ENCODE measurements at regions not wholly inside any gene's neighbourhood (a gene's known extent, or its start where the extent isn't known, plus 50 kb on each side); places are given as distances from the start of the nearest gene placed in this dataset.
"Not testable (repeated sequence)": the region's sequence is repeated elsewhere in the genome, so short reads cannot be mapped to it uniquely, and the experiment has no call there.

DNA sequence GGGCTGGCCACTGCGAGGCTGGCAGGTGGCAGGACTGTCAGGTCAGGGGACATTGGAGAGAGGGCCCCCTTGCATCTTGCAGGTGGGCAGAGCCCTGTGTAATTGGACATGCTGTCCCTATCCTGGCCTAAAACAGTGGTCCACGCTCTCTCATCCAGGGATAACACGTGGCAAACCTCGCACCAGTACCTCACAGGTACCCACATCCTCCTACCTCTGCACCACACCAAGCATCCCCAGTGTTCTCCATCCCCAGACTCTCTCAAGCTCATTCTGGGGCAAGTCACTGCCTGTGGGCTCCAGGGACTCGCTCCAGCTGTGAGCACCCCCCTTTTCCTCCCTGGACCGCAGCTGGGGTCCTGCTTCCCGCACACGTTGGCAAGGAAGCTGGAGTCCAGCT, 212.3 kb upstream of the LRRC61 start:
- ATAC-seq; H3K9me3 ChIP-seq (ENCODE audit: control insufficient read depth, low read length); H3K4me3 ChIP-seq (ENCODE audit: low read length); H3K27me3 ChIP-seq (ENCODE audit: control insufficient read depth, insufficient read depth); intact Hi-C loops (cut with DNase I); H3K27ac ChIP-seq (ENCODE audit: low read length); H3K4me1 ChIP-seq (ENCODE audit: control insufficient read depth, insufficient read depth, low read length); DNase-seq: not testable (repeated sequence)
- WGBS, result 71% methylated on average over 8 of the region's 8 CpGs

GRCh38 chr7:150111373-150112139, 211.6 kb upstream of the LRRC61 start:
- intact Hi-C loops (cut with DNase I); H3K9me3 ChIP-seq (ENCODE audit: control insufficient read depth, low read length); ATAC-seq; H3K4me3 ChIP-seq (ENCODE audit: low read length); DNase-seq; H3K4me1 ChIP-seq (ENCODE audit: control insufficient read depth, insufficient read depth, low read length); H3K27ac ChIP-seq (ENCODE audit: low read length); H3K27me3 ChIP-seq (ENCODE audit: control insufficient read depth, insufficient read depth): not testable (repeated sequence)
- WGBS, result 46% methylated on average over 23 of the region's 33 CpGs

DNA sequence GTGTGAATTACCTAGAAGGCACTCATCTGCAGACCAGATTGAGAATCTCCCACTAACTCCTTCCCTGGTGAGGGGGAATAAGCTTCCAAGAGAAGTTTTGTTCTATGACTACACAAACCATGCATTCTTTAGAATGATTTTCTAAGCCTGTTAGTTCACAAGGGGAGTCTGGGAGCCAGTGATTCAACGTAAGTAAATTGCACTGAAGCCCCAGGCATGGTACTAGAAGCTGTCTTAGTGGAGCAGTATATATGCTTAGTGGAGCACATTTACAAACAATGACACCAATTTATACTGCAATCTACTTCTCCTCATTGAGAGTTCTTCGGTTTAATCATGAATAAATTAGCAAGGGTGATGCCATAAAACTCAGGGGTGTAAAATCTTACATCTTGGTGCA, 209.9 kb upstream of the LRRC61 start:
- H3K9me3 ChIP-seq (ENCODE audit: control insufficient read depth, low read length); H3K4me3 ChIP-seq (ENCODE audit: low read length); ATAC-seq; intact Hi-C loops (cut with DNase I); H3K27ac ChIP-seq (ENCODE audit: low read length); H3K4me1 ChIP-seq (ENCODE audit: control insufficient read depth, insufficient read depth, low read length); DNase-seq; H3K27me3 ChIP-seq (ENCODE audit: control insufficient read depth, insufficient read depth): not testable (repeated sequence)
- WGBS, result 60% methylated on average over 2 of the region's 2 CpGs

DNA sequence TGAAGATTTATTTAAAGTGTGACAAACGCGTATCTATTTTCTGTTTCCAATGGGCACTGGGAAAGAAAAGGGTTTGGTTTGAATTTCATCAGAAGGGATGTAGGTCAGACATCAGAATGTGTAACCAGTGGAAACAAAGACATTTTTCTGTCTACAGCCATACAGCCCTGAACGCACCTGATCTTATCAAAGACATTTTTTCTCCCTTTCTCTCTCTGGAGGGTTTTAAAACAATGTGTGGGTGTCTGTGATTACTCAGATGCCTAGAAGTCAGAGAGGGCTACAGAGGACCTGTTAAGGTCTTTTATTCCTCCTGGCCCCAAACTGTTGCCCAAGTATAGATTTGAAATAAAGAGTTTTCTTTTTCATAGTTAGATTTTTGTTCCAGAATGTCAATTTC, 208.6 kb upstream of the LRRC61 start:
- H3K4me3 ChIP-seq (ENCODE audit: low read length); H3K27me3 ChIP-seq (ENCODE audit: control insufficient read depth, insufficient read depth); H3K9me3 ChIP-seq (ENCODE audit: control insufficient read depth, low read length); ATAC-seq; H3K27ac ChIP-seq (ENCODE audit: low read length); H3K4me1 ChIP-seq (ENCODE audit: control insufficient read depth, insufficient read depth, low read length); DNase-seq; intact Hi-C loops (cut with DNase I): not testable (repeated sequence)
- WGBS, result 71% methylated on average over 3 of the region's 3 CpGs

- H3K27me3 ChIP-seq (ENCODE audit: control insufficient read depth, insufficient read depth); H3K9me3 ChIP-seq (ENCODE audit: control insufficient read depth, low read length); ATAC-seq; H3K27ac ChIP-seq (ENCODE audit: low read length); H3K4me1 ChIP-seq (ENCODE audit: control insufficient read depth, insufficient read depth, low read length); H3K4me3 ChIP-seq (ENCODE audit: low read length); intact Hi-C loops (cut with DNase I); DNase-seq: not testable (repeated sequence)
- 65% methylated on average over 1 of the region's 1 CpG for WGBS
These were observed 203.2 kb upstream of the LRRC61 start for GRCh38 chr7:150119966-150120365.

DNA sequence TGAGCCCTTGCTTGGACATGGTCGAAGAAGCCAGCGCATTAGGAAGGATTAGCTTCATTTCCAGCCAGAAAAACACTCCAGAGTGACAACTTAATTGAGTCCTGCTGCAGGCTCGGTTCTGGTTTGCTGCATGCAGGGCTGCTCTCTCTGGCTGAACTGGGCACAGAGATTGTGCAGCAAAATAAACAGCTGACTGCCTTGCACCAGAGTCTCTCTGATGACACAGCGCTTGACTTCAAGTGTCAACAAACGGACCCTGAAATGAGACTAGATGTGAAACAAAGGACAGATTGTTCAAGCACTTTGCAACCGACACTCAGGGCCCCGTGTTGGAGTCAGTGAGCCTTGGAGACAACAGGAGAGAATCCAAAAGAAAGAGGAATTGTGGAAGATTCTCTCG, 197.3 kb upstream of the LRRC61 start:
- H3K27ac ChIP-seq (ENCODE audit: low read length); H3K4me1 ChIP-seq (ENCODE audit: control insufficient read depth, insufficient read depth, low read length); DNase-seq; ATAC-seq; intact Hi-C loops (cut with DNase I); H3K27me3 ChIP-seq (ENCODE audit: control insufficient read depth, insufficient read depth); H3K4me3 ChIP-seq (ENCODE audit: low read length); H3K9me3 ChIP-seq (ENCODE audit: control insufficient read depth, low read length): not testable (repeated sequence)
- WGBS, result 63% methylated on average over 8 of the region's 8 CpGs

- H3K27ac ChIP-seq (ENCODE audit: low read length); H3K4me1 ChIP-seq (ENCODE audit: control insufficient read depth, insufficient read depth, low read length); H3K27me3 ChIP-seq (ENCODE audit: control insufficient read depth, insufficient read depth); DNase-seq; H3K4me3 ChIP-seq (ENCODE audit: low read length); ATAC-seq; H3K9me3 ChIP-seq (ENCODE audit: control insufficient read depth, low read length); intact Hi-C loops (cut with DNase I): not testable (repeated sequence)
- WGBS, result 73% methylated on average over 7 of the region's 7 CpGs
These were observed 188.7 kb upstream of the LRRC61 start for GRCh38 chr7:150134451-150134850.

DNA sequence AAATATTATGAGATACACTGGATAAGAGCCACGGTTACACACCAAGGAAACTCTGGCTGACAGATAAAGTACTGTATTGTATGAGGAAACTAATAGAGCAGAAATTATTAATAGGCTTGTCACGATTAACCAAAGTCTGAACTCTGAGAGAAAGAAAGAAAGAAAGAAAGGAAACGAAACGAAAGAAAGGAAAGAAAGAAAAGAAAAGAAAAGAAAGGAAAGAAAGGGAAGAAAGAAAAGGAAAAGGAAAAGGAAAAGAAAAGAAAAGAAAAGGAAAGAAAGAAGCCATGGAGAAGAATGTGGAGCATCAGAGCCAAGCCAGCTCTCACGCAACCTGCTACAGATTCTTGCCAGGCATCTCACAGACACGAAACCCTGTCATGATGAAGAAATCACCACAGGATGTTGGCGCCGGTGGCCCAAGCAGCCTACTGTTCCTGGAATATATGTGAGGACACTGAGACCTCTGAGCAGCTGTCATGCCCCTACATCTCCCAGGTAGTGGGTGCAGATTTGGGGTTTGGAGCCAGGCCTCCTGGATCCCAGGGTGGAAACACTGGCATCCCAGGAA, 187.4 kb upstream of the LRRC61 start:
- H3K27me3 ChIP-seq (ENCODE audit: control insufficient read depth, insufficient read depth); H3K4me3 ChIP-seq (ENCODE audit: low read length); intact Hi-C loops (cut with DNase I); H3K4me1 ChIP-seq (ENCODE audit: control insufficient read depth, insufficient read depth, low read length); ATAC-seq; H3K27ac ChIP-seq (ENCODE audit: low read length); DNase-seq; H3K9me3 ChIP-seq (ENCODE audit: control insufficient read depth, low read length): not testable (repeated sequence)
- WGBS, result 76% methylated on average over 8 of the region's 8 CpGs

- 69% methylated on average over 5 of the region's 5 CpGs for WGBS
These were observed 183.3 kb upstream of the LRRC61 start for GRCh38 chr7:150139840-150140239.

GRCh38 chr7:150141525-150142345, 181.4 kb upstream of the LRRC61 start:
- H3K4me3 ChIP-seq (ENCODE audit: low read length); H3K4me1 ChIP-seq (ENCODE audit: control insufficient read depth, insufficient read depth, low read length); intact Hi-C loops (cut with DNase I); DNase-seq; H3K9me3 ChIP-seq (ENCODE audit: control insufficient read depth, low read length); H3K27me3 ChIP-seq (ENCODE audit: control insufficient read depth, insufficient read depth); H3K27ac ChIP-seq (ENCODE audit: low read length); ATAC-seq: not testable (repeated sequence)
- 69% methylated on average over 12 of the region's 13 CpGs for WGBS

More at GRCh38 chr7:150139840-150140239, 183.3 kb upstream of the LRRC61 start:
- H3K27ac ChIP-seq (ENCODE audit: low read length); intact Hi-C loops (cut with DNase I); H3K4me3 ChIP-seq (ENCODE audit: low read length); H3K4me1 ChIP-seq (ENCODE audit: control insufficient read depth, insufficient read depth, low read length); DNase-seq; ATAC-seq; H3K27me3 ChIP-seq (ENCODE audit: control insufficient read depth, insufficient read depth); H3K9me3 ChIP-seq (ENCODE audit: control insufficient read depth, low read length): not testable (repeated sequence)

DNA sequence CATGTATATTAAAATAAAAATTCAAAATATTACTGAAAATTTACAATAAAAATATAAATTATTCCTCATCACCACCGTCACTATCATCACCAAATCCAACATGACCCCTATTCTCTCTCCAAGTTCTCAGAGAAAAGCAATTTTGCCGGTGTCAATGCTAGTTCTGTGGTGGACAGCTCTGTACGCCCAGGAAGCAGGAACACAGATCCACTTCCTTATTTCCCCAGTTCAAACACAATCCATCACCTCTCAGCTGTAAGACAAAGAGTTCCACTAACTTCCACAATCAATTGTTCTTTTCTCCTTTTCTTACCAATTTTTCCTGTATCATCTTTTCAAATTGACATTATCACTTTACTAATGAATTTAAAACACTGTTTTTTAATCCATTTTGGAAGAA, 177.0 kb upstream of the LRRC61 start:
- H3K27me3 ChIP-seq (ENCODE audit: control insufficient read depth, insufficient read depth); H3K9me3 ChIP-seq (ENCODE audit: control insufficient read depth, low read length); H3K4me3 ChIP-seq (ENCODE audit: low read length); H3K4me1 ChIP-seq (ENCODE audit: control insufficient read depth, insufficient read depth, low read length); ATAC-seq; intact Hi-C loops (cut with DNase I); DNase-seq; H3K27ac ChIP-seq (ENCODE audit: low read length): not testable (repeated sequence)
- WGBS, result 54% methylated on average over 3 of the region's 3 CpGs
